Left cardiac atrium (tissue), 4 donors: ENCODE measurements at regions not wholly inside any gene's neighbourhood (a gene's known extent, or its start where the extent isn't known, plus 50 kb on each side); places are given as distances from the start of the nearest gene placed in this dataset.
"Not testable (repeated sequence)": the region's sequence is repeated elsewhere in the genome, so short reads cannot be mapped to it uniquely, and the experiment has no call there.

Experiments
- ATAC-seq, 2 donors: fragments of 200-7000 bp; cut with Tn5 transposase; one replicate each; pipeline ENCODE4 v1.9.1; 2020; ENCODE audit warnings: mild to moderate bottlenecking in 2 of 2, moderate library complexity in 2 of 2
- DNase-seq: peaks from one replicate; pipeline ENCODE4 v3.0.0-alpha.2; 2020
- intact Hi-C, 2 donors: fragments of 100-400 bp; cut with DNase I; formaldehyde crosslinking; loops; one replicate each; pipeline versions ENCODE4 v1.14.1 to v1.15.1; 2022 to 2023
- donor health status: DM: no; HTN: yes; CAD: no.
- donor health status: DM: no; HTN: yes; CAD: no; lungs with severe emphysema.
- donor health status: DM: yes; HTN: yes; CAD: no.
- donor health status: Dilated cardiomyopathy.

DNA sequence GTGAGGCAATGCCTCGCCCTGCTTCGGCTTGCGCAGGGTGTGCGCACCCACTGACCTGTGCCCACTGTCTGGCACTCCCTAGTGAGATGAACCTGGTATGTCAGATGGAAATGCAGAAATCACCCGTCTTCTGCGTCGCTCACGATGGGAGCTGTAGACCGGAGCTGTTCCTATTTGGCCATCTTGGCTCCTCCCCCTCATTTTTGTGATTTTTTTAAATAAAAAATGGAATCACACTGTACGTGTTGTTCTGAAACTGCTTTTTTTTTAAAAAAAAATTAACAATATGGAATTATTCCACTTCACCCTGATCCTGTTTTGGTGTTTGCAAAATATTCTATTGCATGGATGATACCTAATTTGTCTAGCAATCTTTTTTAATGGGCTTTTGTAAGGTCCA is 131.1 kb downstream of the FZD1 start:
- ATAC-seq, DNase-seq, intact Hi-C loops: not testable (repeated sequence)

DNA sequence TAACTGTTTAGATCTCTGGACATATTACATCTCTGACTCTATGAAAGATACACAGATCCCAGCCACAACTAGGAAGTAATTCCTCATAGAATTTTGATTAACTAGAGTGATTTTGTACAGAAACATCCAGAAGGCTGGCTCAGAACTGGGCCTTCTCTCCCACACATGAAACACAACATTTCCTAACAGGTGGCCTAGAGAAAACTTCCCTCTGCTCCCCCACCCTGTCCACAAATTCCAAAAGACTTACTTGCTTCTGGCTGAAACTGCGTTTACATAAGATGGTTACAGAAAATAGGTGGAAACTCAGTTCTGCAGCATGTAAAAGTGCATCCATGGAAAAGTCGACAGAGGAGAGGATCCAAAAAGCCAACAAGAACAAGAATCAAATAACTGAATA is 132.9 kb downstream of the FZD1 start:
- intact Hi-C loops = no loop called here
- ATAC-seq = peak in 1 of 2 donors; percentile 81
- DNase-seq = no peak

DNA sequence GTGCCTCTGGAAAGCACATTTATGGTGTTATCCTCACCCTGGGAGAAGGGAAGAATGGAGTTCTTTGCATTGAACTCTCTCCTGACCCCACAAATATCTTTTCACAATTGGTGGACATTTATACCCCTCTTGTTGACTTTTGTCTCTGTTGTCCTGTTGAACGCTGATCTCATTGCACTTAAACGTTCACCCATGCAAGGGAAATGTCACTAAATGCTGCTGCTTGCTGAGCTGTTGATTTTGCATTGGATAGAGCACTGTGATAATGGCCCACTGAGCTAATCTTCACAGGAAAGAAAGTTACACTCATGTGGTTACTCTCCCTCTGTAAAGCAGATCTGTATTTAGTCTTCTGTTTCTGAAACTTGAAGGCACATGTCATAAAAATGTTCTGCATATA is 133.4 kb downstream of the FZD1 start:
- ATAC-seq = no peak
- intact Hi-C loops = no loop called here

DNA sequence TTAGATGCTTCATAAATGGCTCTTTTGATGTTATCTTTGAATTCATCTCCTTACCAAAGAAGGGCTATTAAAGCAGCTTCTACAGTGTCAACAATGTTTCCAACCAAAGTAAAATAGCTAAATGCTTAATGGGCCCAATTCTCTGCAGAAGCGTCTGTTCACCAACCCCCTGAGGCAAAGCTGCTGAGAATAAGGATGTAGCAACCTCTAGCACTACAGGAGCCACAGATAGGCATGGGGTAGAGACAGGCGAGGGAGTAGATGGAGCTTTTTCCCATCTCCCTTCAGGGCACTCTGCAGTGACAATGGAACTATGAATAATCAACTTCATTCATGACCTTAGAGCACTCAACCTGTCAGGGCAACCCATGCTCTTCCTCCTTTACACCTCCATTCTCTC is 134.1 kb downstream of the FZD1 start:
- ATAC-seq = no peak
- DNase-seq = no peak
- intact Hi-C loops = no loop called here

More for the DNA sequence above, 133.4 kb downstream of the FZD1 start:
- no peak for DNase-seq

DNA sequence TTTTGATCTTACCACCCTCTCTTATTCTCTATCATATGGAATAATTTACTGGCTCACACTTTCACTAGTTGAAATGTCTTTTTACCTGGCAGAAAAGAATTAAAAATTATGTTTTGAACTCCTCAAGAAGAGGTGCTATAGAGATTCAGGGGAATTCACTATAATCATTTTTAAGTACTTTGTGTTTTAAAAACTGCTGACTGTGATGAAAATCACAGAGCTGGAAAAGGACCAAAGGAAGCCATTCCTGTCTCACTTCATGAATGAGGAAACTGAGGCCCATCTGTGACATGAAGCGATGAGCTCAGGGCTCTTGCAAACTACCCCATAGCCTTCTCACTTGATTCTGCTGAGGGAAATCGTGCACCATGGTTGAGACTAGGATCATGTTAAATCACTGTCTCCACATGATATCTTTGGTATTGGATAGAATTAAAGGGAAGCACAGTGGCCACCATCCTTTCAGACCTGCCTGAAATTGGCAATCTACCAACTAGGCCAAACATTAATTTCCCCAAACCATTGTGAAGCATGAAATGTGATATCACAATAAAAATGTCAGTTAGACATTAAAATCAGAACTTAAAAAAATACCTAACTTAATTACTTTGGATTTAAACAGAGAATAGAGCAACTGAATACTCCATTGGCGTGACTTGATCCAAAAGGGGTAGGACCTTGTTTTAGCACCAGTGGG is 141.0 kb downstream of the FZD1 start:
- intact Hi-C loops = no loop called here
- no peak for ATAC-seq
- DNase-seq = no peak

DNA sequence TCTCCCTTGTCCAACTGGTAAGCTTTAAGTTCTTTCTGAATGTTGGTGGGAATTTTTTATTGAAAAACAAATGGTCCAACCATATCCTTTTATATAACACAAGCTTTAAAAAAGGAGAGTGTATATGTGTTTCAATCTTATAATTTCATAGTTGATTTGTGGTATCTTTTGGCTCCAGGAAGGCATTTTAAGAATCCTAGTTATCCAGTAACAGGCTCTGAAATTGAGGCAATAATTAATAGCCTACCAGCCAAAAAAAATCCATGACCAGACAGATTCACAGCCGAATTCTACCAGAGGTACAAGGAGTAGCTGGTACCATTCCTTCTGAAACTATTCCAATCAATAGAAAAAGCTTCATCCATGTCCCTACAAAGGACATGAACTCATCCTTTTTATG is 141.6 kb downstream of the FZD1 start:
- ATAC-seq, DNase-seq, intact Hi-C loops: not testable (repeated sequence)

DNA sequence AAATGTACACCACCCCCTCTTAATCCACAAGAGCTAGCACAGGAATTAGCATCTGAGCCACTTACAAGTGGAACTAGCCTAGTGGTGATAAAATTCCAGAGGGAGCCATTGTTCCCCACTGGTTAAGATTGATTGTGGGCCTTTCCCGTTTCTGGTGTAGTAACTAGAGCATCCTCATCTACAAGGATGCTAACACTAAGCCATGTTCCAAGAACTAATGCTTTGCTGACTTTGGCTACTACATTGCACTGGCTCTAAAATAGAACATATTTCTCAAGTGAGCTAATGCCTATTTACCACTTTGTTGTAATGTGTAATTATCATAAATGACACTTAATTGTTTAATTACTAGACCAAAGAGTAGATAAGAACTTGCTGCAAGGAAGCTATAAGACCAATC is 143.7 kb downstream of the FZD1 start:
- no peak for ATAC-seq
- intact Hi-C loops = no loop called here
- DNase-seq = no peak

DNA sequence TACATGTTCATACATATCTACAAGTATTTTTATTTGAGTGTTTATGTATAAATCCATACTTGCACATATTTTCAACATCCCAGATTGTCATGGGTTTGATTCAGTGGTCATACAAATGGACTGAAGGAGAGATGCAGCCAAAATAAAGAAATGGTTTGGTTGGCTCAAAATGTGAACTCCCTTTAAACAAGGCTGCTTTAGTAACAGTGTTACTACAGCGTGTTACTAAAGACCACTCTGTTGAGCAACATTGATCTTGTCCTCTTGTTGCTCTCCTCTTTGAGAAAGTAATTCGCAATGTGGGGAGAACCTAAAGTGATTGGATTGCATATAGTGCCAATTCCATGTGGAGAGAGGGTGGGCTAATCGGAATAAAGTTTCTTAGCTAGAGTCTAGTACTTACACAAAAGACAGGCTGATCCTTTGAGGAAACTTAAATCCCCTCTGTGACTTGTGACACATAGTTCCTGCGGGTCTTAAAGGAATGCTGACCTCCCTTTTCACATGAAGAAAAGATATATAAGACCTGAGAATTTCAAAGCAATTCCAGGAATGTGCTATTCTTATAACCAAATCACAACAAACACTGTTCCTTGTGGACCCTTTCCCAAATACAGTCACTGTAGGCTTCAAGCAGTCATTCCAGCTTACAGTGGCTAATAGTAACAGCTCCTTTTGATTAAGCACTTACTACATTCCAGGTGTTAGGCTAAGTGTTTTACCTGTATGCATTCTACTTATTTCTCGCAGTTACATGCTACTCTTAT is 144.3 kb downstream of the FZD1 start:
- intact Hi-C loops = no loop called here
- ATAC-seq = no peak
- no peak for DNase-seq

DNA sequence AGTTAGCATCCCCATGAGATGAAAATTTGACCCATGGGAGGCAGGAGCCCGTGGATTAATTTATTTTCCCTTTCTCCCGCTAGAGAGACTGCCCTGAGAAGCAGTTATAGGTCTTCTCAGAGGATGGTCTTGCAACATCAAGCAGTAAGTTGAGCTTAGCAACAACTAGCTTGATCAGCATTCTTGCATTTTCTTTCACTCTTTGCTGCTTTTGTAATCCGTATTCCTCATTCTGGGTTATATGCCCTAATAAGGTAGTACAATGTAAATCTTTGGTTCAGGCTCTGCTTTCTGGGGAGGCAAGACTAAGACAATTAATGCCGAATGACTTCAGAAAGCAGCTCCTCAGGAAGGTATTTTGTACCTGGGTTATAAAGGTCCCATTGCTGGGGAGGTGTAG is 146.8 kb downstream of the FZD1 start:
- DNase-seq (no peak), ATAC-seq (no peak)
- intact Hi-C loops = no loop called here

DNA sequence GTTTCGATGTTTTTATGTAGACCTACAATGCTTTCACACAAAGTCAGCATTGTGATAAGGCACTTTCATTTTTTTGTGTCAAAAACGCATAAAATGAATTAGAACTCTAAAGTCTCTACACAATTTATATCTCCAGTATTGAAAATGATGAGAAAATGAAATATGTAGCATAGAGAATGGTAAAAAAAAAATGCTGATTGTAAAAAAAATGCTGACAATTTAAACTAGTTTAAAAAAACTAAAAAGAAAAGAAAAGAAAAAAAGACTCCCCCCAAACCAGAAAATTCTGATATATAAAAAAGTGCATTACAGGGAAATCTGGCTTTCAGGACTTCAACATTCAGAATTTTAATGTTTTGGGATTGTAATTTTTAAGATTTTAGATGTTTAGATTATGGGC is 148.1 kb downstream of the FZD1 start:
- intact Hi-C loops = no loop called here
- ATAC-seq = no peak
- DNase-seq = no peak

DNA sequence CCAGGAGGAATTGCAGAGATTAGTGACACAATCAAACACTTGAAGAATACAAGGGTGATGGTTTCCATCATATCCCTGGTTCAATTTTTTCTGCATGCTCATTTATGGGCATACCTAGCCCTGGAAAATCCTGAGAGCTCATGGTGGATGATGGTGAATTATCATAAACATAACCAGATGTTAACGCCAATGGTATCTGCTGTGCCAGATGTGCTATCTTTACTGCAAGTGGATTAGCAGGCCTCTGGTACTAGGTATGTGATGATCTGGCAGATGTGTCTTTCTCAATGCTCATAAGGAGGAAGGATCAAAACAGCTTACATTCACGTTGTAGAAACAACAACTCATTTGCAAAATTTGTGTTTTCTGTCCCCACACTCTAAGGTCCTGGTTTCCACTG is 150.5 kb downstream of the FZD1 start:
- DNase-seq = no peak
- intact Hi-C loops = no loop called here
- ATAC-seq = no peak

DNA sequence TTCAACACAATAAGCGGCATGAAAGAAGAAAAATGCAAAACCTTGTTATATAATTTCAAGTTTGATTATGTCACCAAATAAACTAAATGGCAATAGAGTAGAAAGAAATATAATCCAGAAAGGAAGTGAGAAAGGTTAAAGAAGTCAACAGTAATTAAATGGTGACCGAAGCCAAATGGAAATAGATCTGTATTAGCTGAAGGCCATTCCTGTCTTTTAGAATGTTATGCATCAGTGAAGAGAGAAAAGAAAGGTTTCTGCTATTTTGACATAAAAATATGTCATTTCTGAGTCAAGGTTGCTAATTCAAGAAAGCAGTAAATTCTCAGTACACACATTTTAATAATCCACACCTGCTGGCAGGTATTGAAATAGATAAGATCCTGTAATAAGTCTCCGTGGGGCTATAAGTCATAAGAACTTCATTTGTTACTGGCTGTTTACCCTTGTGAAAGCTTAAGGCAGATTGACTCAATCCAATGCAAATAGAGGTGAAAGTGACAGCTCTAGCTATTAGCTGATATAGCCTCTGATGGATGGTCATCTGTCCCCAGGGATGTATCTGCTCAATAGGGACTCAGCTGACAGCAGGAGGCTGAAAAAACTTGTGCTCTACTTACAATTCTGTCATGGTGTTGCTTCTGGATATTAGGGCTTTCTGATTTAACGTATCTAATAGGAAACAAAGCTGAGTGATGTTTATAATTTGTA is 152.1 kb downstream of the FZD1 start:
- intact Hi-C loops = no loop called here
- no peak for DNase-seq
- no peak for ATAC-seq

DNA sequence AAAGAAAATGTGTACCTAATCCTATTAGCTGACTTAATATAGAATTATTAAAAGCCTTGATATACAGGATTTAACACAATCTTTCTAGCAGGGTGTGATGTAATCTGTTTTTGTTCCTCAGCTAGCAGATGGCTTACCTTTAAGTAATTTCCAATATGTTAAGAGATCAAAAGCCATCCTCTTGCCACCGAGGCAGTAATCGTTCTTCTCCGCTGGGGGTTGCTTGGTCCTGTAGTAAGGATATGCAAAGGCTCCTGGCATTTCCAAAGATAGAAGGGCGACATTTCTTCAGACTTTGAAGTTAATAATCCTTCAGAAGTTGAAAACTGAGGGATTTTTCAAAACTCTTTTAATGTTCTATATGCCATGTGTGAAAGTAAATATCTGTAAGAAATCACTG is 156.4 kb downstream of the FZD1 start:
- no peak for ATAC-seq
- intact Hi-C loops = no loop called here
- DNase-seq = no peak

DNA sequence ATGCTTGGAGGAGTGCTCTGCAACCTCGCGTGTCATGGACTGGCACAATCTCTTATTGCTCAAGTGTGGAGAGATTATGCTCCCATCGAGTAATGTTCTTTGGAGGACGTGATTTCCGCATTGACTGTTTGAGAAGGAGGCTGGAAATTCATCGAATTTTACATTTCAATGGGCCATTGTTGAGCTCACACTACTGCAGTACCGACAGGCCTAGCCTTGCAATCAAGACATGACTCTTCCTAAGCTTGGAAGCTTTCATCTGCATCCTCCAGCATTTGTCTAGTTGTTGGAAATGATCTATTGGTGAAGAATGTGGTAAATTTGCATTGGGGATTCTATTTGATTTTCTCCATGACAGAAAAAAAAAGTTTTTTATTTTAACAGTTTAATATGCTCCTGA is 156.8 kb downstream of the FZD1 start:
- intact Hi-C loops = no loop called here
- ATAC-seq (no peak), DNase-seq (no peak)

DNA sequence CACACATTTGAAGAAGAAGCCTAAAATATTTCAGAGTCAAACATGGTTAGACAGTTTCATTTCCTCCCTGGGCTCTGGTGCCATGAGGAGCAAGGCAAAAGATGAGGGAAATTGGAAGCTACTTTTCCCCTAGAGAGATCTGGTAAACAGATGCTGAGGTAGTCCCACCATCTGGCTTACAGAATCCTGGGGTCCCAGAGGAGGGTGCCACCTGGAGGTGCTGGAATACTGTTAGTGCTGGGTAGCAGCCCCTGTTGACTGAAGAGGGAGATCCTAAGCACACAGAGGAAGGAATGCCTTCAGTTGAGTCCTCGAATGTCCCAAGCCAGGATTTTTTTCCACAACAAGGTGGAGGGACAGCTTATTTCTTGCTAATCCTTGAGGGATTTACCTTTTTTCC is 160.1 kb downstream of the FZD1 start:
- ATAC-seq (no peak), DNase-seq (no peak)
- intact Hi-C loops = no loop called here

DNA sequence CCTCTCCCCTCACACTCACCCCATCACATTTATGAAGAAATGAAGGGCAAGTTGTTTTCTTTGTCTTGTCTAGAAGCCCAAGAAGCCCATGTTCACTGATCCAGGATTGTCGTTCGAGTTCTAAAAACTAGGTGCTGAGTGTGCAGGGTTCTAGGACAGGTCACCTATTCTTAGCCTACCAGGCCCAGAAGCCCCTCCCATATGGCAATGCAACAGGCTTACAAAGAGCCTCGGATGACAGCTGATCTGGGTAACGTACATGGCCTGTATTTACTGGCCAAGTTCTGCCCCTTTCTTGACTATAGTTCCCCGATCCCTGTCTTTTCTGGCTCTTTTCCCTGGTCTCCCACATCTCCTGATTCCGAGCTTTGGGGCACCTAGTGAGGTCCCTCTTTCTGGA is 160.9 kb downstream of the FZD1 start:
- intact Hi-C loops = no loop called here
- DNase-seq (no peak), ATAC-seq (no peak)

DNA sequence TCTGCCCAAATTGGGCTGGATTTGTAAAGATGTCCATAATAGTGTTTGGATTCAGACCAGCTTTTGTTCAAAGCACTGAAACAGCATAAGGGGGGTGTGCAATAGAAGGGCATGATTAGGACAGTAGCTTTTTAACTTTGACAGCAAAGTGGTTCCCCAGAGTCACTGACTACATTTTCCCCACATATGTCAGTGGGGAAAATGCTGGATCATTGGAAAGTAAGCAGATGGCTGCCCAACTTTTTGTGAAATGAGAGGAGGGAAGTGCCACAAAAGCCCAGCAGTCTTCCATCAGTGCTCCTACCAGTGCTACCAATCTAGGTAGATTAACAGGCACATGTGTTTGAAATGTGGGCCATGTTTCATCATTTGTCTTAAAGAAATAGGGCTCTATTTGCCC is 162.8 kb downstream of the FZD1 start:
- ATAC-seq (no peak), DNase-seq (no peak)
- intact Hi-C loops = no loop called here

DNA sequence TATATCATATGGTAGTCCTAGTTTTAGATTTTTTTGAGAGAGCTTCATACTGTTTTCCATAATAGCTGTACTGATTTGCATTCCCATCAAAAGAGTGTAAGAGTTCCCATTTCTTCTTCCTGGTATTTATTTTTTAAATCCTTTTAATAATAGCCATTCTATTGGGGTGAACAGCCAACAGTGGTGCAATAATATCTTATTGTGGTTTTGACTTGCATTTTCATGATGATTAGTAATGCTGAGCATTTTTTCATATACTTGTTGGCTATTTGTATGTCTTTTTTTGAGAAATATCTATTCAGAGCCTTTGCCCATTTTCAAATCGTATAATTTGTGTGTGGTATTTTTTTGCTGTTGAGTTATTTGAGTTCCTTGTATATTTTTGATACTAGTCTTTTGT is 167.4 kb downstream of the FZD1 start:
- no peak for ATAC-seq
- intact Hi-C loops = no loop called here
- DNase-seq = no peak

DNA sequence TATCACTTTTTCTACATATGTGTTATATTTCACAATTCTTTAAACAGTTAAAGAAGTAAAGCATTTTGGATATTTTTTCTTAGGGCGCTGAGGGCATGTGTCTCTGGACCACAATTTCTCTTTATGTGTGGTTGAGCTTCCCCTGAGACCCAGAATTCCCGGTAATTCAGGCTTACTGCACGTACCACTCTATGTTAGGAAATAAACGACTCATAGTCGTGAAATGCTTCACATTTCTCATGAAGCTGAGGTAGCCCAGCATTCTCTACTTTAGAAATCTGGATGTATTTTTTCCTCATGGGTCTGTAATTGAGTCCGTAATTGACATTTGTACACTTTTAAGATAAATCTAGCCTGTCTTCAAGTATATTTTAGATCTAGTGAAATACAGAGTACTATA is 170.6 kb downstream of the FZD1 start:
- intact Hi-C loops = no loop called here
- ATAC-seq (no peak), DNase-seq (no peak)

DNA sequence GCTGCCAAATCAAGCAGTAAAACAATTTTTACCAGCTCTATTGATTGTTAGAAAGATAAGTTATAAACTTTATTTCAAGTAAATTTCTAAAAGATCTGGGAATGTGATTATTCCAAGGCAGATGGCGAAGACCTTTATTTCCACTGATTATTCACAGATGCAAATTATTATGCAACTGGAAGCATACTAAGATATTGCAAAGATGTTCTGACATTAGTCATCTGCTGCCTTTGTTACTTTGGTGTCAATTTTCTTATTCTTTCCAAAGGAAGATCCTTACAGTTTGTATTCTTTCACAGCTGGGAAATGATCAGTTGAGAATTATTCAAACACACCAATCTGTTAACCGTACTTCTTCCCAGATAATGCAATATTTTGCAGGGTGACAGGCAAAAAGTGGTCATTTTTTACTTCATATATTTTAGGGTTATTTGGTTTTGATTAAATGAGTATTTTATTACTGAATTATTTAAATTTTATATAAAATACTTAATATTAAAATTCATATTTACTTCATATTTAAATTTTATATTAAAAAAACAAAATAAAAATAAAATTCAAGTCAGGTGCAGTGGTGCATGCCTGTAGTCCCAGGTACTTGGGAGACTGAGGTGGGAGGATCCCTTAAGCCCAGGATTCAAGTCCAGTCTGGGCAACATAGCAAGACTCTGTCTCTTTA is 171.3 kb downstream of the FZD1 start:
- intact Hi-C loops = no loop called here
- no peak for DNase-seq
- ATAC-seq = no peak
